Ishikawa (cell line): ENCODE measurements at regions not wholly inside any gene's neighbourhood (a gene's known extent, or its start where the extent isn't known, plus 50 kb on each side); places are given as distances from the start of the nearest gene placed in this dataset.

Experiments used
- CEBPB ChIP-seq: IDR thresholded peaks from 2 replicates; pipeline ENCODE4 v1.6.1; 2012
- CREB1 ChIP-seq: IDR thresholded peaks from 2 replicates; pipeline ENCODE4 v1.6.1; 2012; ENCODE audit warnings: low read depth
- EP300 ChIP-seq: IDR thresholded peaks from 2 replicates; pipeline ENCODE4 v1.6.1; 2012; ENCODE audit warnings: borderline replicate concordance
- FOXM1 ChIP-seq: IDR thresholded peaks from 2 replicates; pipeline ENCODE4 v1.6.1; 2012; ENCODE audit warnings: low read depth, borderline replicate concordance
- RAD21 ChIP-seq: IDR thresholded peaks from 2 replicates; pipeline ENCODE4 v1.6.1; 2012; ENCODE audit warnings: low read depth
- TAF1 ChIP-seq: IDR thresholded peaks from 2 replicates; pipeline ENCODE4 v1.6.1; 2012; ENCODE audit warnings: low read depth, mild to moderate bottlenecking
- TEAD4 ChIP-seq: IDR thresholded peaks from 2 replicates; pipeline ENCODE4 v1.6.1; 2012
- YY1 ChIP-seq: IDR thresholded peaks from 2 replicates; pipeline ENCODE4 v1.6.1; 2012; ENCODE audit warnings: low read depth
- TF ChIP-seq, protein P1 (sequence below): IDR thresholded peaks from 2 replicates; pipeline ENCODE4 v1.6.1; 2012; ENCODE audit warnings: low read depth, mild to moderate bottlenecking
- TF ChIP-seq, protein P2 (sequence below): IDR thresholded peaks from 2 replicates; pipeline ENCODE4 v1.6.1; 2012
- TF ChIP-seq, protein P3 (sequence below): IDR thresholded peaks from 2 replicates; pipeline ENCODE4 v1.6.1; 2012

DNA sequence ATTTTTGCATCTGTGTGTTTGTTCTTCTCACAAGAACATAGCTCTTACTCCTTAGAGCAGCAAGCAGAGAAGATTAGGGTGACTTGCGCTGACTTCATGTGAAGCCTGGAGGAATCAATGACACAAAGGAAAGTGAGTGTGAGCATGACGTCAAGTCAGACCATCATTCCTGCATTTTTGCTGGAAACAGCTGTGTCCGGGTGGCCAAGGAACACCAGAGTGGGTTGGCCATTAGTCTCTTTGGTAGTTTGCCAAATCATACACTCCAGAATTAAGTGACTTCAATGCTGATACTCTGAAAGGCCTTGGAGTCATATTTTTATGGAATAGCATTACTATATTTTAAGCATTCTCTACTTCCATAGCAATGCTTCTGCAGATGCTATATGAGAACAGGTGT, 597.2 kb downstream of the DCDC2C start:
- TF ChIP-seq CREB1 (no peak), EP300 (no peak), YY1 (no peak), TEAD4 (no peak), RAD21 (no peak), FOXM1 (no peak), CEBPB (no peak), TAF1 (no peak)
- TF ChIP-seq, protein P1, sequence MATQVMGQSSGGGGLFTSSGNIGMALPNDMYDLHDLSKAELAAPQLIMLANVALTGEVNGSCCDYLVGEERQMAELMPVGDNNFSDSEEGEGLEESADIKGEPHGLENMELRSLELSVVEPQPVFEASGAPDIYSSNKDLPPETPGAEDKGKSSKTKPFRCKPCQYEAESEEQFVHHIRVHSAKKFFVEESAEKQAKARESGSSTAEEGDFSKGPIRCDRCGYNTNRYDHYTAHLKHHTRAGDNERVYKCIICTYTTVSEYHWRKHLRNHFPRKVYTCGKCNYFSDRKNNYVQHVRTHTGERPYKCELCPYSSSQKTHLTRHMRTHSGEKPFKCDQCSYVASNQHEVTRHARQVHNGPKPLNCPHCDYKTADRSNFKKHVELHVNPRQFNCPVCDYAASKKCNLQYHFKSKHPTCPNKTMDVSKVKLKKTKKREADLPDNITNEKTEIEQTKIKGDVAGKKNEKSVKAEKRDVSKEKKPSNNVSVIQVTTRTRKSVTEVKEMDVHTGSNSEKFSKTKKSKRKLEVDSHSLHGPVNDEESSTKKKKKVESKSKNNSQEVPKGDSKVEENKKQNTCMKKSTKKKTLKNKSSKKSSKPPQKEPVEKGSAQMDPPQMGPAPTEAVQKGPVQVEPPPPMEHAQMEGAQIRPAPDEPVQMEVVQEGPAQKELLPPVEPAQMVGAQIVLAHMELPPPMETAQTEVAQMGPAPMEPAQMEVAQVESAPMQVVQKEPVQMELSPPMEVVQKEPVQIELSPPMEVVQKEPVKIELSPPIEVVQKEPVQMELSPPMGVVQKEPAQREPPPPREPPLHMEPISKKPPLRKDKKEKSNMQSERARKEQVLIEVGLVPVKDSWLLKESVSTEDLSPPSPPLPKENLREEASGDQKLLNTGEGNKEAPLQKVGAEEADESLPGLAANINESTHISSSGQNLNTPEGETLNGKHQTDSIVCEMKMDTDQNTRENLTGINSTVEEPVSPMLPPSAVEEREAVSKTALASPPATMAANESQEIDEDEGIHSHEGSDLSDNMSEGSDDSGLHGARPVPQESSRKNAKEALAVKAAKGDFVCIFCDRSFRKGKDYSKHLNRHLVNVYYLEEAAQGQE = no peak
- TF ChIP-seq, protein P2, sequence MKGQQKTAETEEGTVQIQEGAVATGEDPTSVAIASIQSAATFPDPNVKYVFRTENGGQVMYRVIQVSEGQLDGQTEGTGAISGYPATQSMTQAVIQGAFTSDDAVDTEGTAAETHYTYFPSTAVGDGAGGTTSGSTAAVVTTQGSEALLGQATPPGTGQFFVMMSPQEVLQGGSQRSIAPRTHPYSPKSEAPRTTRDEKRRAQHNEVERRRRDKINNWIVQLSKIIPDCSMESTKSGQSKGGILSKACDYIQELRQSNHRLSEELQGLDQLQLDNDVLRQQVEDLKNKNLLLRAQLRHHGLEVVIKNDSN = no peak
- TF ChIP-seq, protein P3, sequence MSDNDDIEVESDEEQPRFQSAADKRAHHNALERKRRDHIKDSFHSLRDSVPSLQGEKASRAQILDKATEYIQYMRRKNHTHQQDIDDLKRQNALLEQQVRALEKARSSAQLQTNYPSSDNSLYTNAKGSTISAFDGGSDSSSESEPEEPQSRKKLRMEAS = no peak
